HG02610 (cell line): ENCODE measurements at regions not wholly inside any gene's neighbourhood (a gene's known extent, or its start where the extent isn't known, plus 50 kb on each side); places are given as distances from the start of the nearest gene placed in this dataset.

Experiments used
- ATAC-seq: cut with Tn5 transposase; IDR thresholded peaks from one replicate; pipeline ENCODE4 v1.9.1; 2021; ENCODE audit warnings: mild to moderate bottlenecking, moderate library complexity; ENCODE audit not compliant: unreplicated experiment

- no peak for ATAC-seq
Measured at GRCh38 chr13:99652141-99652540, 150.9 kb downstream of the TM9SF2 start.

GRCh38 chr13:99651016-99651415 lies 149.7 kb downstream of the TM9SF2 start:
- ATAC-seq = no peak

GRCh38 chr13:99650410-99650809 lies 149.1 kb downstream of the TM9SF2 start:
- no peak for ATAC-seq

- ATAC-seq = no peak
Measured at GRCh38 chr13:99648927-99649326, 147.7 kb downstream of the TM9SF2 start.

- no peak for ATAC-seq
Measured at GRCh38 chr13:99648066-99648665, 146.9 kb downstream of the TM9SF2 start.

GRCh38 chr13:99647596-99647985 lies 146.3 kb downstream of the TM9SF2 start:
- ATAC-seq = no peak

GRCh38 chr13:99646866-99647595 lies 145.8 kb downstream of the TM9SF2 start:
- no peak for ATAC-seq

GRCh38 chr13:99642841-99643240 lies 141.6 kb downstream of the TM9SF2 start:
- ATAC-seq = no peak

GRCh38 chr13:99642006-99642405 lies 140.7 kb downstream of the TM9SF2 start:
- no peak for ATAC-seq

GRCh38 chr13:99640260-99640659 lies 139.0 kb downstream of the TM9SF2 start:
- ATAC-seq = no peak

- ATAC-seq = no peak
Measured at GRCh38 chr13:99639126-99639525, 137.9 kb downstream of the TM9SF2 start.

GRCh38 chr13:99636728-99637353 lies 135.6 kb downstream of the TM9SF2 start:
- peak; percentile 97 for ATAC-seq

GRCh38 chr13:99636306-99636705 lies 135.0 kb downstream of the TM9SF2 start:
- no peak for ATAC-seq

- no peak for ATAC-seq
Measured at GRCh38 chr13:99634672-99635071, 133.4 kb downstream of the TM9SF2 start.

- no peak for ATAC-seq
Measured at GRCh38 chr13:99630269-99630898, 129.1 kb downstream of the TM9SF2 start.

- ATAC-seq = no peak
Measured at GRCh38 chr13:99629641-99630040, 128.4 kb downstream of the TM9SF2 start.

GRCh38 chr13:99628442-99628841 lies 127.2 kb downstream of the TM9SF2 start:
- ATAC-seq = no peak

GRCh38 chr13:99626461-99627082 lies 125.3 kb downstream of the TM9SF2 start:
- no peak for ATAC-seq

GRCh38 chr13:99624936-99625540 lies 123.8 kb downstream of the TM9SF2 start:
- no peak for ATAC-seq

- ATAC-seq = no peak
Measured at GRCh38 chr13:99620806-99621205, 119.5 kb downstream of the TM9SF2 start.

GRCh38 chr13:99619207-99619606 lies 117.9 kb downstream of the TM9SF2 start:
- no peak for ATAC-seq
